Nephron progenitor cell (in vitro differentiated cells): ENCODE measurements at regions not wholly inside any gene's neighbourhood (a gene's known extent, or its start where the extent isn't known, plus 50 kb on each side); places are given as distances from the start of the nearest gene placed in this dataset.
"Not testable (repeated sequence)": the region's sequence is repeated elsewhere in the genome, so short reads cannot be mapped to it uniquely, and the experiment has no call there.

Experiments used
- DNase-seq: peaks from one replicate; pipeline ENCODE4 v3.0.0; 2021
- H3K27ac Mint-ChIP-seq: 2 replicates; pipeline ENCODE4 v1.8.0; 2021; ENCODE audit warnings: mild to moderate bottlenecking, moderate library complexity, mixed read lengths
- H3K27me3 Mint-ChIP-seq: 2 replicates; pipeline ENCODE4 v1.8.0; 2021; ENCODE audit warnings: mild to moderate bottlenecking, low read depth, mixed read lengths; ENCODE audit not compliant: poor library complexity
- H3K36me3 Mint-ChIP-seq: 2 replicates; pipeline ENCODE4 v1.8.0; 2021; ENCODE audit warnings: low read depth, mixed read lengths
- H3K4me1 Mint-ChIP-seq: 2 replicates; pipeline ENCODE4 v1.8.0; 2021; ENCODE audit warnings: mixed read lengths
- H3K4me3 Mint-ChIP-seq: 2 replicates; pipeline ENCODE4 v1.8.0; 2021; ENCODE audit warnings: mild to moderate bottlenecking, moderate library complexity, mixed read lengths
- H3K9me3 Mint-ChIP-seq: 2 replicates; pipeline ENCODE4 v1.8.0; 2021; ENCODE audit warnings: mild to moderate bottlenecking, moderate library complexity, mixed read lengths
- CTCF ChIP-seq: fragments of 200-600 bp; sonication (generic); IDR thresholded peaks from 2 replicates; pipeline ENCODE4 v1.5.0; 2021; ENCODE audit warnings: antibody characterized with exemption

- Mint-ChIP-seq H3K4me1 (no peaks in the 10 kb centered on the region), H3K9me3 (peaks cover 4% of the 10 kb centered on the region), H3K27ac (no peak overlapping the region), H3K36me3 (no peaks in the 10 kb centered on the region), H3K4me3 (no peak overlapping the region), H3K27me3 (no peaks in the 10 kb centered on the region)
- no peak for DNase-seq
- TF ChIP-seq CTCF: no peak
Observed at GRCh38 chr18:66410692-66411091, 193.2 kb downstream of the CDH19 start.

DNA sequence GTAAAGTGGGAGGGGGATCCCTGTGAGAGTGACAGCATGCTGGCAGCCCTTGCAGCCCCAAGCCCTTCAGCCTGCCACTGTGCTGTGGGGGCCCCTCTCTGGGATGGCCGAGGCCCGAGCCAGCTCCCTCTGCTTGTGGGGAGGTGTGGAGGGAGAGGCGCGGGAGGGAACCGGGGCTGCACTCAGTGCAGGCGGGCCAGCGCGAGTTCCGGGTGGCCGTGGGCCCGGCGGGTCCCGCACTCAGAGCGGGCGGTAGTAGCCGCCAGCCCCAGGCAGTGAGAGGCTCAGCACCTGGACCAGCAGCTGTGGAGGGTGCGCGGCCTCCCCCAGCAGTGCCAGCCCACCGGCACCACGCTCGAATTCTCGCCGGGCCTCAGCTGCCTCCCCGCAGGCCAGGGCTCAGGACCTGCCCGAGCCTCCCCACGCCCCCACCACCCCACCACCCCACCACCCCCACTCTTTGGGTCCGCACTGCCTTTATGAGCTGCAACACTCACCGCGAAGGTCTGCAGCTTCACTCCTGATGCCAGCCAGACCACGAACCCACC lies 208.1 kb downstream of the CDH19 start:
- Mint-ChIP-seq H3K36me3 (peaks cover 11% of the 10 kb centered on the region), H3K9me3 (peaks cover 26% of the 10 kb centered on the region), H3K27ac (no peak overlapping the region), H3K4me1 (no peaks in the 10 kb centered on the region), H3K27me3 (no peaks in the 10 kb centered on the region), H3K4me3 (no peak overlapping the region)
- TF ChIP-seq CTCF: no peak
- no peak for DNase-seq

GRCh38 chr18:66393463-66393862 lies 210.4 kb downstream of the CDH19 start:
- TF ChIP-seq CTCF: no peak
- Mint-ChIP-seq H3K4me1 (no peaks in the 10 kb centered on the region), H3K9me3 (peaks cover 38% of the 10 kb centered on the region), H3K27ac (no peak overlapping the region), H3K4me3 (no peak overlapping the region), H3K36me3 (peaks cover 17% of the 10 kb centered on the region), H3K27me3 (no peaks in the 10 kb centered on the region)
- DNase-seq: no peak

- Mint-ChIP-seq H3K27ac (no peak overlapping the region), H3K27me3 (peaks cover 2% of the 10 kb centered on the region), H3K4me3 (no peak overlapping the region), H3K9me3 (peaks cover 6% of the 10 kb centered on the region), H3K4me1 (no peaks in the 10 kb centered on the region), H3K36me3 (no peaks in the 10 kb centered on the region)
- no peak for DNase-seq
- TF ChIP-seq CTCF: no peak
Observed at GRCh38 chr18:66377291-66377690, 226.6 kb downstream of the CDH19 start.

GRCh38 chr18:66375391-66375790 lies 228.5 kb downstream of the CDH19 start:
- not testable (repeated sequence) for H3K36me3 Mint-ChIP-seq, H3K4me3 Mint-ChIP-seq, DNase-seq, H3K4me1 Mint-ChIP-seq, H3K27me3 Mint-ChIP-seq, H3K27ac Mint-ChIP-seq
- peaks cover 17% of the 10 kb centered on the region for H3K9me3 Mint-ChIP-seq

GRCh38 chr18:66346833-66347588 lies 256.9 kb downstream of the CDH19 start:
- TF ChIP-seq CTCF: no peak
- no peak for DNase-seq
- Mint-ChIP-seq H3K36me3 (no peaks in the 10 kb centered on the region), H3K9me3 (no peaks in the 10 kb centered on the region), H3K4me3 (no peak overlapping the region), H3K27ac (no peak overlapping the region), H3K4me1 (peaks cover 11% of the 10 kb centered on the region), H3K27me3 (no peaks in the 10 kb centered on the region)
